Stimulated activated CD4-positive, alpha-beta T cell treated with anti-CD3 and anti-CD28 coated beads, Interleukin-4, amount 100 ng/mL, for 4 hours (primary cell): ENCODE measurements at regions not wholly inside any gene's neighbourhood (a gene's known extent, or its start where the extent isn't known, plus 50 kb on each side); places are given as distances from the start of the nearest gene placed in this dataset.

ENCODE experiments used
- DNase-seq, 2 experiments: peaks; one replicate each; pipeline ENCODE4 v3.0.0-alpha.2; 2020

GRCh38 chr10:47195274-47195885, 104.6 kb upstream of the GDF10 start:
- peak; percentile 11 to 12 for DNase-seq

DNA sequence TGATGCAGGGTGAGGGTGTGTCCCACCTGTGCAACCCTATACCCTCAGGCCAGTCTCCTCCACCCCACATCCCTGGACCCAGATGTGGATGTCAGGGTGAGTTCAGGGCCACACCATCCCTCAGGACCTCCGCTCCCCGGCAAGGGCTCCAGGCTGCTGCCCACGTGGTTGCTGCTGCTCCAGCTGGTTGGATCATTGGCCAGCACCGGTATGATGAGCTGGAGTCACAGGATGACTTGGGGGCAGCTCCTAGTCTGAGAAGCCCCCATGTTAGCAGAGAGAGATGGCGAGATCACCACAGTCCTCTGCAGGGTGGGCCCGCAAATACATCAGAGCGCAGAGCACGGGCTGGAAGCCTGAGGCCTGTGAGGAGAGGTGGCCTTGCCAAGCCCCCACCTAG, 103.3 kb upstream of the GDF10 start:
- DNase-seq = no peak

- DNase-seq = no peak
These were observed 101.8 kb upstream of the GDF10 start for GRCh38 chr10:47198221-47198620.

- no peak for DNase-seq
These were observed 94.8 kb upstream of the GDF10 start for GRCh38 chr10:47205192-47205591.

DNA sequence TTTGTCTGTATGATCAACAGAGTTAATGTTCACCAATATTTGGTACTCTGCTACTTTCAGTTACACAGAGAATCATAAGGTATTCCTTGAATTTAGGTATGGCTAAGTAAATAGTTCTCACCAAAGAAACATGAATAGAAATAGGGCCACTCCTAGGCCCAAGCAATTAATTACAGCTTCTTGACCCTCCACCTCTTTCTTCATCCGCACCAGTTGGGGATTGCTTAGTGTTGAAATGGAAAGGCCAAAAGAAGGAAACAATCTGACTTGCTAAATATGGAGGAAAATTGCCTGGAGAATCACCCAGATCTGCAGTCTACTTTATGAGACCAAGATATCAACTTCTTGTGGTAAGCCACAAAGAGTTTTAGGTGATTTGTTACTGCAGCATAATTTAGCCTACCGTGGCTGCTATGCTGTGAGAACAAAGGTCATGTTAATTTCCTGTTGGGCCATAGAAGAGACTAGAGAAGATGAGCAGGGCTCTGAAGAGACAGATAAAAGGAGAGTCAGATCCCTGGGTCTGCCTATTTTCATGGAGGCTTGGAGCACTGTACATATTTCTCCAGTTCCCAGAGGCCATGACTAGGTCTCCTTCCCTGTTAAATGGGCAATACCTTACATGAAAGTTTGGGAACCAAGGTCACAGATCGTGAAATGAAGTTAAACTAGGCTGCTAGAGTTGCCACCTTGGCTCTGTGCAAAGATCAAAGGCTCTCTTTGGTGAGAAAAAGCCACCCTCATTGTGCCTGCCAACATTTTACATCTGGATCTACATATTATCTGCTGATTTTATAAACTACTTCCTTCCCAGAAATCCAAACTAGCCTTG, 93.3 kb upstream of the GDF10 start:
- no peak for DNase-seq

DNA sequence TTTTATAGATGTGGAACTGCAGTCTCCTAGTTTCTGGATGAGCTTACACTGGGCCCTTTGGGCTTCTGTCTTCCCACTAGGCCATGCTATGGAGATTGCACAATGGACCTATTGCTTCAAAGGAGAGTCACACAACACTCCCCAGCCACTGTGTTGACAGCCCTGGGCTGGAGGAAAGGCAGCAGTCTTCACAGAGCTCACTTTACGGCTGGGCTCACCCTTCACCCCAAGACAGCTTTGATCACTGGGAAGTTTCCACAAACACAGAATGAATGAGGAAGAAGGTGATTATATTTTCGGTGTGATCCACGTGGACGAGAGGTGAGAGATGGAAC, 92.7 kb upstream of the GDF10 start:
- DNase-seq = no peak

DNA sequence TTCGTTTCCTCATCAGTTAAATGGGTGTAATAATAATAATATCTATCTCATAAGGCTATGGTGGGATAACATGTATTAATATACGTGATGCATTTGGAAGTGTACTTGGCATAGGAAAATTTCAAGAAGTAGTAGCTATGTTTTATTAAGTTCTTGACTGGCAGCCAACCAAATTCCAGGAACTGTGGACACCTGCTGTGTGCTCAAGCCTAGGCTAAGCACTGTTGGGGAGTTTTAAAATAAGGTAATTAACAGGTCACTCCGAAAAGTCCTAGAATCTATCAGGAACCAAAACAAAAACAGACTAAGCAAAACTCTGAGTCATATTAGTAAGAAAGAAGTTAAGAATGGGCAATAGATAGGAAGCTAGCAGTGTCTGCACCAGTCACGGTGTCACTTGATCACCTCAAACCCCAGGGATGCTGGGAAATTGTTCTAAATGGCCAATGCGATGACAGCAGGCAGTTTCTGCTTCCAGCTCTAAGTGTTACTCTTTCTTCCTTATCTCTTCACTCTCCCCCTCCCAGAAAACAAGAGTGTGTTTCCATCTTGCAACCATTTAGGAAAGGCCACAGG, 92.0 kb upstream of the GDF10 start:
- no peak for DNase-seq

DNA sequence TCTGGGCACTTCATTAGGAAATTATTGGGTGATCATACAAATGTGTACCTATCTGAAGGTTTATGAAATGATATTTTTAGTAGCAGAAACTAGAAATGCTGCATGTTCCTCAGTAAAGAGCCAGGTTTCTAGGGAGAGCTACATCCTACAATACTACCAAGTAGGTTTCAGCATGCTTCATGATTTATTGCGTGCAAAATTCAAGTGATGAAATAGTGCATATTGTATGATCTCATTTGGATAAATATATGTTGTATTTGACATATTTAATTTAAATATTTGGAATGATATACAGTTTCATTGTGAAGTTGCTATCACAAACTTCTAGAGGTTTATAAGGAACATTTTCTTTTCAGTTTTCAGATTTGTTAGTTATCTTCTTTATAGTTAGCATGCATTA, 90.5 kb upstream of the GDF10 start:
- no peak for DNase-seq

DNA sequence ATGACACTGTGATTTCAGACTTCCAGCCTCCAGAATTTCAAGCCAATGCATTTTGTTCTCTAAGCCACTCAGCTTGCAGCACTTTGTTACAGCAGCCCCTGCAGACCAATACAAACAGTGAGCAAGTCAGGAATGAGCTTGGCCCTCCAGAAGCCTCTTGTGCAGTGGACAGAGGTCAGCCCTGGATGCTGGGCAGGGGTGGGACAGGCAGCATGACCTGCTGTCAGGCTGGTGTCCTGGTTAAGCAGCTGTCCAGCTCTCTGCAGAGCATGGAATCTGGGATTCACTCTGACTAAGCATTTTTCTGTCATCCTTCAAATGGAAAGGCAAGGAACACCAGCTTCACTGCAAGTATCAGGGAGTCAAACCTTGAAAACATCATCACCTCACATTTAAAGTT, 85.5 kb upstream of the GDF10 start:
- no peak for DNase-seq

DNA sequence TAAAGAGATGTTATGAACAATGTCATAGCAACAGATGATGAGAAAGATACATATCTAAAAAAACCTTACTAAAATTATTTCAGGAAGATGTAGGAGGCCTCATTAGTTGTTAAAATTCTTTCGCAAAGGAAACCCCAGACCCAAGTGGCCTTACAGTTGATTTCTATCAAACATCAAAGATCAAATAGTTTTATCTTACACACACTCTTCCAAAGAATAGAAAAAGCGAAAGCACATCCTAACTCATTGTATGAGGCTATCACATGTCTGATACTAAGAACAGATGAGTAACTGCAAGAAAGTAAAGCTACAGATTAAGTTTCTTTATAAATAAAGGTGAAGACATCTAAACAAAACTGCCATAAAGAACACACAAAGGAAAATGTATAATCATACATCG, 82.9 kb upstream of the GDF10 start:
- DNase-seq = no peak

GRCh38 chr10:47218803-47219202, 81.2 kb upstream of the GDF10 start:
- no peak for DNase-seq

DNA sequence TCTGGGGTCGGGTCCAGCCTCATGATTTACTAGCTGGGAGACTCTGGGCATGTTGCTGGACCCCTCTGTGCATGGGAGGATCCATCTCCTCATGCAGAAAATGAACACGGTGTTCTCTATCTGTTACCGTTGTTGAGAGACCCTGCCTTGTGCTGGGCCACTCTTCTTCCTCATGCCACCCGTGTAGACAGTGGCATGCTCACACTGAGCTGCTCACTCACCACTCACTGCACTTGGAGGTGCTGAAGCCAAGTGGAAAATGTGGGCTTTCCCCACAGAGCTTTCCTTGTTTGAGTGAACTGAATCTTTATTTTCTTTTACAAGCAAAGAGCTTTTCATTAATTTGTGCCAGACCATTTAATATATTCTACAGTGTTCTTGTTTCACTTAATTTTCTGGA, 77.5 kb upstream of the GDF10 start:
- DNase-seq = no peak

- no peak for DNase-seq
These were observed 76.8 kb upstream of the GDF10 start for GRCh38 chr10:47223236-47223635.

DNA sequence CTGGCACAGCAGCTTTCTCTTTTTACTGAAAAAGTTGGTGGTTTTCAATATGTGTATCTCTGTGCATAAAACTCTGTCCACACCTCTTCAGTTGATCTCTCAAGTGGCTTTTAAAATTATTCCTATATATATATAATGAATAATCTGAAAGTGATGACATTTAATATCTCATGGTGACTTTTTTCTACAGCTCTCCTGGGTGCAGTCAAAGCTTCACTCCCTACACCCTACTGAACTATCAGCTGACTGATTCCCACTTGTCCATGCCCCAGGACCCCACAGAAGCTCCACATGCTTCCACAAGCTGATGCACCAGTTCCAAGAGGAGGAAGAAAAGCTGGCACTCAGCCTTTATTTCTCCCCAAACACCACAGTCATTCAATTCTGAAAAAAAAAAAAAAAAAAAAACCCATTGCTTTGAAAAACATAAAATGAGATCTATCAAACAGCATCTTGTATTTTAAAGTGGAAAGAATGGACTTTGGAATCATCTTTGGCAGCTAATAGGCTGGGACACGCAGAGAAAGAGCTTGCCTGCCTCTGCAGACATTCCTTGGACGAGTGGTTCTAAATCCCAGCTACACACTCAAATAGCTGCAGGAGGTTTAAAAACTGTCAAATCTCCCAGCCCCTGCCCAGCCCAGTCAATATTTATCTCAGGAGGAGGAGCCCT, 75.3 kb upstream of the GDF10 start:
- no peak for DNase-seq

- DNase-seq = no peak
These were observed 74.6 kb upstream of the GDF10 start for GRCh38 chr10:47225219-47225927.

DNA sequence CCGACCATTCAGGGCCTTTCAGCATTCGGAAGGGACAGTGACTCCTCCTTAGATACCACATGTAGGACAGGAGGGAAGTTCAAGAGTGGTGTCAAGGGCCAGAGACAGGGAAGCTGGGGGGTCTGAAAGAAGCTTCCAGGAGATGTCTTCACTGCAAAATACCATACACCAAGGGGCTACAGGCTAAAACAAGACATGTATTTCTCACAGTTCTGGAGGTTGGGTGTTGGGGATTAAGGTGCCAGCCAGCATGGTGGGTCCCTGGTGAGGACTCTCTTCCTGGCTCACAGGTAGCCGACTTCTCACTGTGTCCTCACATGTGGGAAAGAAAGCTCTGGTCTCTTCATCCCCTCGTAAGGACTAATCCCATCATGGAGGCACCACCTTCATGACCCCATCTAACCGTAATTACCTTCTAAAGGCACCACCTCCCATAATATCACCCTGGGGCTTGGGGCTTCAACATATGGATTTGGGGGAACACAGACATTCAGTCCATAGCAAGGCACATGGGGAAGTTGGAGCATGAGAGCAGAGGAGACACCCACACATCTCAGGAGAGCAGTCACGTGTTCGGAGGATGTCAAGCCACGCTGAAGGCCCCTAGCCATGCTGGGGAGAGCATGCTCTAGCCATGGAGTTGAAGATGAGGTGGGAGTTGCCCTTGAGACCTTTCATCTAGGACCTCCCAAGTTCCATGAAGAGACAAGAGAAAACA, 73.9 kb upstream of the GDF10 start:
- no peak for DNase-seq

GRCh38 chr10:47230482-47230881, 69.5 kb upstream of the GDF10 start:
- no peak for DNase-seq

- DNase-seq = no peak
These were observed 69.0 kb upstream of the GDF10 start for GRCh38 chr10:47230957-47231356.

GRCh38 chr10:47231414-47231813, 68.6 kb upstream of the GDF10 start:
- no peak for DNase-seq

DNA sequence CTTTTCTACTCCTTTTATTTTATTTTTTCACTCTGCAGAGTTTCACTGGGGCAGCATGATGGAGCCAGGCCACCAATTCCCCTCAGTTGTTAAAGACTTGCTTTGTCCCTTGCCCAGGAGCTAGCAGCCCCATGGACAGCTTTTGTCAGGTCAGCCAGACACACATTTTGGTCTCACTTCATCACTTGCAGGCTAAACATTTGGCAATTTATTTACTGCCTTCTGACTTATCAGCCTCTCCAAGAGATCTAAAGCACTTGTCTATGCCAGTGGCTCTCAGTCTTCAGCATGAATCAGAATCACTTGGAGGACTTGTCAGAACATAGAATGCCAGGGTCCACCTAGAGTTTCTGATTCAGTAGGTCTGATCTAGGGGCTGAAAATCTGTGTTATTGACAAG, 66.4 kb upstream of the GDF10 start:
- DNase-seq = no peak

- DNase-seq = no peak
These were observed 64.5 kb upstream of the GDF10 start for GRCh38 chr10:47235484-47235883.
